ENCODE measurements at regions not wholly inside any gene's neighbourhood (a gene's known extent, or its start where the extent isn't known, plus 50 kb on each side); places are given as distances from the start of the nearest gene placed in this dataset.
A peak's percentile ranks its signal among the peaks of the same experiment; 100 is the strongest.
"Not testable (repeated sequence)": the region's sequence is repeated elsewhere in the genome, so short reads cannot be mapped to it uniquely, and the experiment has no call there.

DNA sequence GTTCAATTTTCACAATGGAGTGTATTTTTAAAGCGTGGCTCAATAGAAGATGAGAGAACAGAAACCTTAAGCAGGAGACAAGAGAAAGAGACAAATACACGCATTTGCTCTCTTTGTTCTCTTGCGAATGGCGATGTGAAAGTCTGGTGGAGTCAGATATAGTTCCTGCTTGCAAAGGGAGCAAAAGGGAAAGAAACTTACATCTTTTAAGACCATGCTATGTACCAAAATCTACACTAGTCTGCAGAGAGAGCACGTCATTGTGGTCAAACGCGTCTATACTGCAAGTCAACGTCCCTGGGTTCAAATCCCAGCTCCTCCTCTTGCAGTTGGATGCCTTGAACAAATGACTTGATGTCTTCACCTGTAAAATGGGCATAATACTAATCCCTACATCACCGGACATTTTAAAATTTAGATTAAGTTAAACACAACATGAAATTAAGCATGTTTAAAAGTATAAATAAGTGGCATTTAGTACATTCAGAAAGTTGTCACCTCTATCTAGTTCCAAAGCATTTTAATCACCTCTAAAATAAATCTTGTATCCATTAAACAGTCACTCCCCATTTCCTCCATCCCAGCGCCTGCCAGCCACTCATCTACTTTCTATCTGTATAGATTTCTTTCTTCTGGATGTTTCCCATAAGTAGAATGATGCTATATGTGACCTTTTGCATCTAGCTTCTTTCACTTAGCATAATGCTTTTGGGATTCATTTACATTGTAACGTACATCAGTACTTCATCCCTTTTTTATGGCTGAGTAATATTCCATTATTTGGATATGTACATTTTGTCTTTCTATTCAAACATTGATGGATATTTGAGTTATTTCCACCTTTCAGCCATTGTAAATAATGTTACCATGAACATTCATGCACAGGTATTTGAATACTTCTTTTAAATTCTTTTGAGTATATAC lies 406.9 kb downstream of the TMEM114 start:
- DNase-seq: no peak

DNA sequence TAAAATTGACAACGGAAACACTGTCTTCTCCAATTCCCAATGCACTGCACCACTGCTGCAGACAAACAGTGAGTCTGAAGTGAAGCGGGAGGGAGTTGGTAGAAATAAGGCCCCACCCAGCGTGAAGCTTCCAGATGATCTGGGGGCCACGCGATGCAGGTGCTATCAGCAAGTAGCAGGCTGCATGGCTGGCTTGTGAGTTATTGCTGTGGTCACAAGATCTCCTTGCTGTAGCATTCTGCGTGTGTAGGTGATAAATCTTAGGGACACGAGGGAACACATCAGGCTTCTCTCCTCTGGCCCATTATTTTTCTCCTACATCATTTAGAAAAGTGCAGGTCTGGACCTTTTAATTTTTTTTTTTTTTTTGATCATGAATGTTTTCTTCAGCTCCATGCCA lies 407.6 kb downstream of the TMEM114 start:
- DNase-seq: no peak

DNA sequence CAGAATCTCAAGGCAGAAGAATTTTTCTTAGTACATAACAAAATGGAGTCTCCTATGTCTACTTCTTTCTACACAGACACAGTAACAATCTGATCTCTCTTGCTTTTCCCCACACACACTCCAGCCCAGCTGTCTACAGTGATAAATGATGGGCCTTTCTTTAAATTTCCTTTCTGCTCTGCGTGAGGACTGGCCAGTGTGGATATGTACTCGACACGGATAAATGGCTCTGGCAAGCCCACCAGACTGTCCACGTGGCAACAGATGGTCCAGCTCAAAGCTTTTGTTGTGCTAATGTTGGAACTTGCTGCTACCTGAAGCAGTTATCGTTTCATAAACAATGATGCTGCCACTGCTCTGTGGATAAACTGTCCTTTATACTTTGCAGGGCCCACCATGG lies 410.7 kb downstream of the TMEM114 start:
- no peak for DNase-seq

DNA sequence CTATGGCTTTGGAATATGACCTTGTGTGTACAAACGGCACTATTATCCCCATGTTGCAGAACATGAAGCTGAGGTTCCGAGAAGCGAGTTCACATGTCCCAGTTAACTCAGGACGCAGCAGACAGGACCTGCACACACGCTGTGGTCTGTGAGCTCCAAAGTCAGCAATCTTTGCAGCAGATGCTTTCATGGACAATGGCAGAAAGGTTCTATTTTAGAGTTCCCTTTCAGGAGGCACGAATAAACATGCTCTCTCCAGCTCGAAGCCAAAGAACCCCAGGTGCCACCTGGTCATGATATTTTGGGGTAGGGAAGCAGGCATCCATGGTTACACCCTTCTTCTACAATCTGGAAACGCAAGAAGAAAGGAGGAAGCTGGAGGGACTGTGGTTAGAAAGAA lies 412.0 kb downstream of the TMEM114 start:
- no peak for DNase-seq

DNA sequence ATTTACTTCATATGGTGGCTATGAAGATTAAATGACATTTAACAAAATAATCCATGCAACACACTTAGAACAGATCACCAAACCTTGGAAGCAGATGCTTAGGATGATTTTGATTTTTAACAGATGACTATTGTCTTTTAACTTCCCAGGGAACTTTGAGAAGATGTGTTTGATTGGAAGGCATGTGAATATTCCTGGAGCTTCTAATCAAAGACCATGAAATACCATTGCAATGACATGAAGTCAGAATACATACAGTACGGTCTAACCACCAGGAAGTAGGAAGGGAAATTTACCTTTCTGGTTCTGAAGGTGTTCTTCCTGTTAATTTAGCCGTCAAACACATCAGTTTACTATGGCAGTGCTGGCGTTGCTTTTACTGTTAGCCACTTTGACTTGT lies 414.9 kb downstream of the TMEM114 start:
- no peak for DNase-seq

DNA sequence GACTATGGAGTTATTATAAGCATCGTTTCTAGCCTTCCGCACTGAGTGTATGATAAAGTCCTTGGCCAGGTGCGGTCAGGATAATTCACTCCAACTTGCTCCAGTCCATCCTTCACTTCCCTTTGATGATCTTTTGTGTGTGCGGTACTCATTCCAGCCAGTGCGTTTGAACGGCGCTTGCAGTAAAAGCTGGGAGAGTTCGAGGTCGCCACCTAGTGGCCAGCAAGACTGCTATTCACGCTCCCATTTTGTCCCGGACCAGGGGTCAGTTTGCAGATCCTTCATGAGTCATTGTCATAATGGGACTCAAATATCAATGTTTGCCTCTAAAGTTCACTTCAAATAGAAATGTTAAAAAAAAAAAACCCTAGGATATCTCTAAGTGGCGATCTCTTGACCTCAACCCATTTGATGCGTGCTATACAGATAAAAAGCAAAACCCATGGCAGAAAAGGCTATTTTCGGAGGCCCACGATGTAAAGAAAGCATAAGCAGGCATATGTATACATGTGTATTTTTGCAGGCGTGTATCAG lies 417.1 kb downstream of the TMEM114 start:
- peak; percentile 58 for DNase-seq

DNA sequence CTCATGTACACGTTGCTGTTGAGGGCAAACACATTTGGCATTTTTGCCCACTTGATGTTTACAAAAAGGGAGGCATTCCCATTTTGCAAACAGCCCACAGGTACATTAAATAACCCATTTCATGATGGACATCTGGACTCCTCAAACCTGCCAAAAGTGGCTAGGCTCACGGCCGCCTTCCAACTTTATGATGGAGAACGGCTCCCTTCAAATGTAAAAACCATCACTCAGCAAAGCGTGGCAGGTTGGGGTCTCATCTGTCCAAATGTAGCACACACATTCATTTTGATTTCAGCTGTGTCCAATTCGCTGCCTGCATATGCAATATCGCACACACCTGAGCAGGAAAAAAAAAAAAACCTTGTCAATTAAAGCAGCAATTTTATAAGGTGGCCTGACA lies 417.8 kb downstream of the TMEM114 start:
- DNase-seq: no peak

DNA sequence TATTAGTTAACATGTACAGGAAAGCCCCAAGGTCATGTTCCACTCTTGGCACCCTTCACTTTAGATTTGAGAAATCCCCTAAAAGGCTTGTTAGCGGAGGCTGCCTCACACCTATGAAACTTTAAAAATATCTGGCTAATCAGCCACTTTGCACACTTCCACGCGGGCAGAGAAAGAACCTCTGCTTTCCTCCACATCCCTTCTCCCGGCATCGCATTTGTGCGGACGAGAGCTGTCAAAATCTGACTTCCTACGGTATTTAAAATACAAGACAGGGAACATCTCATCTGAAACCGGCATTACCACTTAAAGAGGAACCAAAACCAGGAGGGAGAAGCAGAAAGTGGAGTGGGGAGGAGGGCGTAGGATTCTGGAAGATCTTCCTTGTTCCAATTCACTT lies 422.3 kb downstream of the TMEM114 start:
- no peak for DNase-seq

DNA sequence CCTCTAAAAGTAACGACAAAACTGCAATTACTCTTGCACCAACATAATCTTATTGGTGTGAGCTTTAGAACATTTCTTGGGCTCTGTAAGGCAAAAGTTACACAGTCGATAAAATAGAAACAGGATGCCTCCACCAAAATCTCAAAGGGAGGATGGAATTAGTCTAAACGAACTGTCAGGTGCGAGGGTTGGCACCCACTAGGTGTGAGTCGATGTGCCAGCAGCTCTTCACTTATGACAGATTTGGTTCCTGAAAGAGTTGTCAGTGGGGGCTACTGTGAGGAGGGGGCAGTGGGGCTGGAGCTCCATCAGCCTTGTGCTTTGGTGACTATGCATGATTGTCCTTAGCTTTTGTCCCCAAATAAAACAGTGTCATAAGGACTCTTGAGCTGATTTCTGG lies 422.9 kb downstream of the TMEM114 start:
- DNase-seq: no peak

DNA sequence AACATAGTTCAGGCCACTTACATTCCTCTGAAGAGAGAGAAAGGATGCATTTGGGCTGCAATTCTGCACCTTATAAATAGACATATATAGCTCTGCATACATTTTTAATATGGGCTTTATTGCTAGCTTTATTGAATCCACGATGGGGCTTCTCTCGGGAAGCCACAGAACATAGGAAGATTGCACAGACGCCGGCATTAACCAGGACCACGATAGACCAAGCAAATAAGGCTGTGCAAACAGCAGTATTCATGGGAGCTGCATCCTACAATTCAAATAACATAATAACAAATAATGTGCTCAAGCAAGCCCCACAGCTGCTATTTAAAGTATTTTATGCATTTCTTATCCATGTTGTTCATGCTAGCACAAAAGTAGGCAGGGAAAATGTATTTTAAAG lies 432.3 kb downstream of the TMEM114 start:
- no peak for DNase-seq

DNA sequence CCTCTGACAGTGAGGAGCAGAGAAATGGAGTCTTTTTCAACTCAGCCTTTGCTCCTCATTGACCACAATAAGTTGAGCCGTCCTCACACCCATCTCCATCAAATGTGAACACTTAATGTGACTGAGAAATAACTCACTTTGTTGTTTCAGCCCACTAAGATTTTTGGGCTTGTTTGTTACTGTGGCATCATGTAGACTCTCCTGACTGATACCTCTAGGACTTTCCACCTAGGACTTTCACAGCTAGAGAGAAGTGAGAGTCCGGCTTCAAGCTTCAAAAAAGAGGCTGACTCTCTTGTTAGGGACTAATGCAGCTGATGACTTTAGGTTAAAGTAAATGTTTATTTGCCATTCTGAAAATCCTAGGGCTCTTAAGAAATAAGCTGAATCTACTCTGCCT lies 435.0 kb downstream of the TMEM114 start:
- DNase-seq: no peak

DNA sequence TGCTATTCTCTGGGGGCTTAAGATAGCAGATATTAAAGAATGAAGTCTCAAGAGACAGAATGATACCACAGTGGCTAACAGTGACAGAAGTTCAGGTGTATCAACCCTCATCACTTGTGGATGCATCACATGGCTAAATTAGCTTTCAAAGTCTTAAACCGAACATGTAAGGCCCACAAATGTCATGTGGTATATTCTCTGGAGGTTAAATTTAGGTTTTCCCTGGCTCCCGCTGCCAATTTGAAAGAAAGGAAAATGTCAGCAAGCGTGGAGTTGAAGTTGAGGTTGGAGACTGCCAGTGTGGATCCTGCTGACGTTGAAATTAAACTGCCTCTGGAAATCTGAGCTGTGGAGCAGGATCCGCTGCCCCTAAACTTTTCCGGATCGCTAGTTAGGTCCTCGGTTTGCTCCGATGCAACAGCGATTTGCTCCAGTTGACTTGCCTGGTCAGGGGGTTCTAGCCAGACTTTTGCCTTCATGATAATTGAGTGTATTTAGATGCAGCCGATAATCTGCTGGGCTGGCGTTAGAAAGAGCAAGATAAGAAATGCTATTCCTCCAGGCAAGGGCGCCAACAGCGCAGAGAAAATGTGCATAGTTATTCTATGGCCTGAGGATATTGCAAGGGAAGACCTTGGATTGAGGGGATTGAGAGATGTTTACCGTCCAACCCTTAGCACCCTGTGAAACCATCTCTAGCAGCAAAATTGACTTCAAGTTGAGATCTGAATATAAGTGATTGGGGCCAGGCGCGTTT lies 443.9 kb downstream of the TMEM114 start:
- no peak for DNase-seq

DNA sequence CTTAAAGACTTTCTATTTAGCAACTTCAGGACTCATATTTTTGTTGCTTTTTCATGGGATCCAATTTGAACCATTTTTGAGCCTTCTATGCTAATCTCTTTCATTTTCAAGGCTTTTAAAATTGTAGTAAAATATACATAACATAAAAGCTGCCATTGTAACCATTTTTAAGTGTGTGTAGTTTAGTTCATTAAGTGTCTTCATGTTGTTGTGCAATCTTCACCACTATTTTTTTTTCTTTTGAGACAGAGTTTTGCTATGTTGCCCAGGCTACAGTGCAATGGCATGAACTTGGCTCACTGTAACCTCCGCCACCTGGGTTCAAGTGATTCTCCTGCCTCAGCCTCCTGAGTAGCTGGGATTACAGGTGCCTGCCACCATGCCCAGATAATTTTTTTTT lies 451.6 kb downstream of the TMEM114 start:
- no peak for DNase-seq

DNA sequence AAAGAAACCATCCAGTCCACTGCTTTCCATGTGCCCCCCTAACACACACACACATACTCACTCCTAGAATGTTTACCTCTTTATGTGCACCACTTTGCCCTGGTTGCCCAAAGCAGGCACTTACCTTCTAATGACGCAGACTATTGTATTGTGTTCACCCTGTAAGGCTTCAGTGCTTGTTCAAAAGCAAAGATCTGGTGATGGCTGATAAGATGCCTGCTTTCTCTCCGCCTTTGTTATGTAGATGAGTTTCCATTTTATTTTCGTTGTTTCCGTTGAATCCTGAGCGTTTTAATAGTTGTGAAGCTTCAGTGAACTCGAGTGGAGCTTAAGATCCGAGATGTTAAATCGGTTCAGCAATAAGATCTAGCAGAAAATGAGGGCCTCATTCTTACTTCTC lies 452.7 kb downstream of the TMEM114 start:
- no peak for DNase-seq

DNA sequence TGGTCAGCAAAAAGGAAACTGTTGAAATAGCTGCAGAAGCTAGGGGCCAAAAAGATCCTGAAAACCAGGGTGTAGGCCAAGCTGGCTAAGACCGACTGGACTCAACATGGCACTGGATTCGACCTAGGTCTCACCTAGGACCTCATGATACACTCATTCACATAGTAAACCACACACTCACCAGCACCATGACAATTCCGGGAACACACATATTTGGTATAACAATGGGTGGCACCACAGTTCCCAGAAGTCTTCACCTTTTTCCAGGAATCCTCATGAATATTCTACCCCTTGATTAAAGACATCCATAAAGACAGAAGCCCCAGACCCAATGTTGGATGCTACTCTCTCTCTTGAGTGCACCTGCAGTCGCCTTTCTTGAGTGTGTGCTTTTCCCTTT lies 460.1 kb downstream of the TMEM114 start:
- DNase-seq: no peak

DNA sequence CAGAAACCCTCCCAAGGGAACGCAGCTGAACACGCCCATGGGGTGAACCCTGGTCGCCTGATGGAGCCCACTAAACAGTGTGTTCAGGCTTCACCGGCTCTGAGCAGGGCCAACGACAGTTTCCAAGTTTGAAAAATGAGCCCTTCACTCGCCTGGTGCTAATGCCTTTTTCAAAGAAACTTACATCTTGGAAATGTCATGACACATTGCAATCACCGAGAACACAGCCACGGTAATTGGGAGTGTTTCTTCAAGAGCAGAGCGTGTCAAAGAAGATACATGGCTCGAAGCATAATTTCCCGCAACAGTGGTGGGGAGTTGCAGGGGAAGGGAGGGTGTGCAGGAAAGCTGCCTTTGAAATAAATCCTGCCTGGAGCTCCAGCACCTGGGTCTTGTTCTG lies 463.2 kb downstream of the TMEM114 start:
- DNase-seq: no peak

DNA sequence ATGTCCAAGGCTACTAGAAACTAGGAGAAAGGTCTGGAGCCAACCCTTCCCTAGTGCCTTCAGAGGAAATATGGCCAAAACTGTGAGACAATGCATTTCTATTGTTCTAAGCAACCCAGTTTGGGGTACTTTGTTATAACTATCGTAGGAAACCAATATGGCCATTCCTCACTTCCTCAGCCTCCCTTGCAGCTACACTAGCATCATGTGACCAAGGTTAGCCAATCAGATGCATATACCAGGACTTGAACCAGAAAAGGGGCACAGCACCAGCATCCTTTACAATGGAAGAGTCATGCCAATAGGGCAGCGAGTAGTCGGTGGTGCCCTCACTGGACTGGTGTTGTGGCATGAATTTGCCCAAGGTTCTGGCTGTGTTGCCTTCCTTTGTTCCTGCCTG lies 464.0 kb downstream of the TMEM114 start:
- DNase-seq: no peak

DNA sequence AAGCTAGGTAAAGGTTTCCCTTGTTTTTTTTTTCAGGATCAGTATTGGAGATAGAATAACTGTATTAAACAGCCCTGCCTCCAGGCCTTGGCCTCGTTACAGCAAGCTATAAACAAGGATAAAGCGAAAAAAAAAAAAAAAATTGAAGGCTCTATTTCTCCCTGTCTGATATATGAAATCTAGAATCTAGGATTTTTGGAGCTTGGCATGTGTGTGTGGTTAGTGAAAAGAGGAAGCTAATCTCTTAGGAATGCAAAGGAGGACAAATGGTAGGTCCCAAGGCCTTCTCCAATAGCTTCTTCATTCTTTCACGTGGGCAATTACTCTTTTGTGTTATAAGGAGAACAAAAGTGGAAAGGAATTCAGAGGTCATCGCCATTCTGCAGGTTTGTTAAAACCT lies 470.3 kb downstream of the TMEM114 start:
- no peak for DNase-seq

DNA sequence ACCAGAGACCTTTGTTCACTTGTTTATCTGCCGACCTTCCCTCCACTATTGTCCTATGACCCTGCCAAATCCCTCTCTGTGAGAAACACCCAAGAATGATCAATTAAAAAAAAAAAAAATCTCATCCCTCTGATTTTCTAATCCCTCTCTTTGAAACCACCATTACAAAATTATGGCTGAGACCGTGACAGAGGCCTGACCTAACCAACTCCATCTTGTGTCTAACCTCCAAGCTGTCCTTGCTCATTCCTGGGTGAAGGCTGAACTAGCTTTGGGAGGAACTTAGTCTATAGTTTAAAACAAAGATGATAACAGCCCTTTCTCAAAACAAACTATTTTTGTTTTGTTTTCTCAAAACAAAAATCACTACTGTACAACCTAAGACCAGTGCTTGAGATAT lies 474.5 kb downstream of the TMEM114 start:
- no peak for DNase-seq

DNA sequence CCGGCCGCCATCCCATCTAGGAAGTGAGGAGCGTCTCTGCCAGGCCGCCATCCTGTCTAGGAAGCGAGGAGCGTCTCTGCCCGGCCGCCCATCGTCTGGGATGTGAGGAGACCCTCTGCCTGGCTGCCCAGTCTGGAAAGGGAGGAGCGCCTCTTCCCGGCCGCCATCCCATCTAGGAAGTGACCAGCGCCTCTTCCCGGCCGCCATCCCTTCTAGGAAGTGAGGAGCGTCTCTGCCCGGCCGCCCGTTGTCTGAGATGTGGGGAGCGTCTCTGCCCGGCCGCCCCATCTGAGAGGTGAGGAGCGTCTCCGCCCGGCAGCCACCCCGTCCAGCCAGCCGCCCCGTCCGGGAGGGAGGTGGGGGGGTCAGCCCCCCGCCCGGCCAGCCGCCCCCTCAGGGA lies 475.4 kb downstream of the TMEM114 start:
- not testable (repeated sequence) for DNase-seq

DNA sequence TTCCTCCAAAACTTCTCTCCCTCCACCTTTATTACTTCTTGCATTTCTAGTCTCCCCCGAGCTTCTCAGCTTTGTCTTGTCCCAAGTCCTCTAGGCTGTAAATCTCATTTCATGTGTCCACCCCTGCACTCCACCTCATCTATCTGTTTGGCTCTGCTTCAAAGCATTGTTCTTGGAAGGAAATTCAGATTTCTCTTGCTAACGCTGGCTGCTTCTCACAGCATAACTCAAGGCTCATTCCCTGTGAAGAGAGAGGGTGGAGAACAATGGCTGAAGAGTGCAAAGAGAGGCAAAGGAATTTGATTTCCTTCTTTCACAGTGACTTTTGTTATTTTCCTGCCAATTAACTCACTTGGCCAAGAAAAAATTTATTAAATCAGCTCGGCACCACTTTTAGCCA lies 476.5 kb downstream of the TMEM114 start:
- DNase-seq: no peak

DNA sequence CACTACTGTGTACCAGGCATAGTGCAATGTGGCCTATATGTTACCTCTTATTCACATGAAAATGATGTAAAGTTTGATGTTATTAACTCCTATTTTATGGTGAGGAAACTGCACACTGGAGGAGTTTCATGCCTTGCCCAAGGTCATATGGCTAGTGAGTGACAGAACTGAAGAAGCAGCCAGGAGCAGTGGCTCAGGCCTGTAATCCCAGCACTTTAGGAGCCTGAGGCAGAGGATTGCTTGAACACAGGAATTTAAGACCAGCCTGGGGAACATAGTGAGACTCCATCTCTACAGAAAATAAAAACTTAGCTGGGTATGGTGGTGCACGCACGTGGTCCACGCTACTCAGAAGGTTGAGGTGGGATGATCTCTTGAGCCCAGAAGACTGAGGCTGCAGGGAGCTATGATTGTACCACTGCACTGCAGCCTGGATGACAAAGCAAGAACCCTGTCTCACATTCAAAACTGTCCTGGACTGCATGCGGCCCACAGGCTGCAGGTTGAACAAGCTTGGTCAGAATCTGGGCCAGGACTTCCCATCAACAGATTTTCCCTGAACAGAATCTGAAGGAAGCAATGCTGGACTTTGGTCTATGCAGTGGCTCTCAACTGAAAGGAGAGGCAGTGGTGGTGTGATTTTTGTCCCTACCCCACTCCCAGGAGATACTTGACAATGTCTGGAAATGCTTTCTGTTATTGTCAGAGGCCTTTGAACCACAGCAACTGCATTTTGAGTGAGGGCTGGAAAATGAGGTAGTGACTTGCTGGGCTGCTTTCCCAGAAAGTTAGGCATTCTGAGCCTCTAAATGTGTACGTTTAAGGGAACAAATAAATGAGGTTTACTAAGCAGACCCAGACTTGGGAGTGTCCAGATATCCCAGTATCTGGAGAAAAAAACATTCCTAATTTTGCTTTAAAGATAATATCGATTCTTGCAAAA lies 479.5 kb downstream of the TMEM114 start:
- DNase-seq: no peak

Measured in midbrain (tissue), 1 donor.